Neural cell (in vitro differentiated cells): ENCODE measurements at regions not wholly inside any gene's neighbourhood (a gene's known extent, or its start where the extent isn't known, plus 50 kb on each side); places are given as distances from the start of the nearest gene placed in this dataset.

Source experiments
- H2AFZ ChIP-seq: fragments of 200-600, 300-800 bp; sonication (generic), shearing (Covaris generic); 2 replicates; pipeline ENCODE4 v1.6.0; 2014; ENCODE audit warnings: low read depth, mild to moderate bottlenecking, antibody characterized with exemption, low read length, moderate library complexity
- H3F3A ChIP-seq: fragments of 200-600 bp; shearing (Covaris generic); 2 replicates; pipeline ENCODE4 v1.6.1; 2016; ENCODE audit warnings: mild to moderate bottlenecking, moderate library complexity, mixed read lengths, antibody characterized with exemption, low read length; ENCODE audit not compliant: insufficient read depth, poor library complexity, severe bottlenecking
- H3K27ac ChIP-seq: fragments of 200-600, 300-800 bp; sonication (generic), shearing (Covaris generic); 2 replicates; pipeline ENCODE4 v1.5.1; 2014; ENCODE audit warnings: mild to moderate bottlenecking, low read length, moderate library complexity
- H3K27me3 ChIP-seq: fragments of 300-800, 200-600 bp; sonication (generic), shearing (Covaris generic); 2 replicates; pipeline ENCODE4 v1.6.0; 2014; ENCODE audit warnings: mild to moderate bottlenecking, low read depth, low read length, moderate library complexity; ENCODE audit not compliant: insufficient read depth
- H3K36me3 ChIP-seq: fragments of 300-800, 200-600 bp; sonication (generic), shearing (Covaris generic); 2 replicates; pipeline ENCODE4 v1.5.1; 2014; ENCODE audit warnings: mild to moderate bottlenecking, antibody characterized with exemption, low read length, moderate library complexity; ENCODE audit not compliant: insufficient read depth
- H3K4me2 ChIP-seq: fragments of 300-800, 200-600 bp; sonication (generic), shearing (Covaris generic); 2 replicates; pipeline ENCODE4 v1.6.0; 2014; ENCODE audit warnings: mild to moderate bottlenecking, low read length
- H3K4me3 ChIP-seq: fragments of 300-800, 200-600 bp; sonication (generic), shearing (Covaris generic); 2 replicates; pipeline ENCODE4 v1.5.1; 2014; ENCODE audit warnings: mild to moderate bottlenecking, low read length, moderate library complexity
- H3K79me2 ChIP-seq: fragments of 200-600 bp; shearing (Covaris generic); replicated peaks from 2 replicates; pipeline ENCODE4 v1.6.0; 2014; ENCODE audit warnings: mild to moderate bottlenecking, low read length, moderate library complexity; ENCODE audit not compliant: insufficient read depth
- H3K9ac ChIP-seq: fragments of 300-800, 200-600 bp; sonication (generic), shearing (Covaris generic); 2 replicates; pipeline ENCODE4 v1.6.1; 2016; ENCODE audit warnings: mild to moderate bottlenecking, low read length, mixed read lengths
- H3K9me2 ChIP-seq: fragments of 200-600 bp; shearing (Covaris generic); 2 replicates; pipeline ENCODE4 v1.6.1; 2016; ENCODE audit warnings: mild to moderate bottlenecking, low read length, mixed read lengths; ENCODE audit not compliant: insufficient read depth
- H3K9me3 ChIP-seq: fragments of 200-600, 300-800 bp; sonication (generic), shearing (Covaris generic); 2 replicates; pipeline ENCODE4 v1.6.1; 2016; ENCODE audit warnings: mild to moderate bottlenecking, mixed run types, low read length, moderate library complexity, mixed read lengths
- H4K20me1 ChIP-seq: fragments of 200-600 bp; shearing (Covaris generic); 2 replicates; pipeline ENCODE4 v1.6.1; 2016; ENCODE audit warnings: mild to moderate bottlenecking, mixed run types; ENCODE audit not compliant: insufficient read depth
- EP300 ChIP-seq: fragments of 450-650 bp; conservative IDR thresholded peaks from 2 replicates; pipeline ENCODE4 v1.6.1; 2014; ENCODE audit warnings: antibody characterized with exemption, mild to moderate bottlenecking, moderate library complexity; ENCODE audit not compliant: poor library complexity, severe bottlenecking
- EZH2 ChIP-seq: fragments of 200-600, 300-800 bp; shearing (Covaris generic), sonication (generic); IDR thresholded peaks from 2 replicates; pipeline ENCODE4 v1.6.1; 2014; ENCODE audit warnings: antibody characterized with exemption, low read length, borderline replicate concordance, mild to moderate bottlenecking; ENCODE audit not compliant: insufficient read depth, poor library complexity, severe bottlenecking
- MXI1 ChIP-seq: fragments of 450-650 bp; conservative IDR thresholded peaks from 2 replicates; pipeline ENCODE4 v1.6.1; 2014; ENCODE audit warnings: antibody characterized with exemption, mild to moderate bottlenecking; ENCODE audit not compliant: poor library complexity, severe bottlenecking
- POLR2AphosphoS5 ChIP-seq: IDR thresholded peaks from 2 replicates; pipeline ENCODE4 v1.6.1; 2012
- RAD21 ChIP-seq: fragments of 450-650 bp; conservative IDR thresholded peaks from 2 replicates; pipeline ENCODE4 v1.6.1; 2014; ENCODE audit warnings: antibody characterized with exemption, mild to moderate bottlenecking, moderate library complexity
- SMC3 ChIP-seq: fragments of 450-650 bp; conservative IDR thresholded peaks from 2 replicates; pipeline ENCODE4 v1.6.1; 2014; ENCODE audit warnings: antibody characterized with exemption, mild to moderate bottlenecking, moderate library complexity; ENCODE audit not compliant: poor library complexity
- TAF1 ChIP-seq: IDR thresholded peaks from 2 replicates; pipeline ENCODE4 v1.6.1; 2012; ENCODE audit warnings: low read depth
- TF ChIP-seq, protein P1 (sequence below): IDR thresholded peaks from 2 replicates; pipeline ENCODE4 v1.6.1; 2012; ENCODE audit warnings: borderline replicate concordance
- TF ChIP-seq, protein P2 (sequence below): fragments of 450-650 bp; IDR thresholded peaks from 2 replicates; pipeline ENCODE4 v1.5.1; 2014; ENCODE audit warnings: antibody characterized with exemption, mild to moderate bottlenecking, moderate library complexity; ENCODE audit not compliant: poor library complexity, severe bottlenecking

DNA sequence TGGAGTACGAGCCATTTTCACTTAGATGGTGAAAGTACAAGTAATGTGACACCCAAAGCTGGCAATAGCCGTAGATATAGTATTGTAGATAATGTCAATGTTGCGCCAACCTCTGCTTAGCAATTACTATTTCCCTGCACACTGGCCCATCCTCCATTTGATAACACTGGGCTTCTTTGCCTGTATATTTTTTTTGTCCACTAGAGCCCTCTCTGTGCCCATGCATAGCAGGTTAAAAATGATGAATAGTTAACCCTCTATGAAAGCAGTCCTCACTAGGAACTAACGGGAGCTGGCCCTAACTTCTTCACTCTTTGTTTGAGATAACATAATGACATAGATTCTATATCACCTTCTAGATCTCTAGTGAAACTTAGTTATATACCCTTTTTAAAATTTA, 416.8 kb downstream of the TUSC1 start:
- TF ChIP-seq, protein P1, sequence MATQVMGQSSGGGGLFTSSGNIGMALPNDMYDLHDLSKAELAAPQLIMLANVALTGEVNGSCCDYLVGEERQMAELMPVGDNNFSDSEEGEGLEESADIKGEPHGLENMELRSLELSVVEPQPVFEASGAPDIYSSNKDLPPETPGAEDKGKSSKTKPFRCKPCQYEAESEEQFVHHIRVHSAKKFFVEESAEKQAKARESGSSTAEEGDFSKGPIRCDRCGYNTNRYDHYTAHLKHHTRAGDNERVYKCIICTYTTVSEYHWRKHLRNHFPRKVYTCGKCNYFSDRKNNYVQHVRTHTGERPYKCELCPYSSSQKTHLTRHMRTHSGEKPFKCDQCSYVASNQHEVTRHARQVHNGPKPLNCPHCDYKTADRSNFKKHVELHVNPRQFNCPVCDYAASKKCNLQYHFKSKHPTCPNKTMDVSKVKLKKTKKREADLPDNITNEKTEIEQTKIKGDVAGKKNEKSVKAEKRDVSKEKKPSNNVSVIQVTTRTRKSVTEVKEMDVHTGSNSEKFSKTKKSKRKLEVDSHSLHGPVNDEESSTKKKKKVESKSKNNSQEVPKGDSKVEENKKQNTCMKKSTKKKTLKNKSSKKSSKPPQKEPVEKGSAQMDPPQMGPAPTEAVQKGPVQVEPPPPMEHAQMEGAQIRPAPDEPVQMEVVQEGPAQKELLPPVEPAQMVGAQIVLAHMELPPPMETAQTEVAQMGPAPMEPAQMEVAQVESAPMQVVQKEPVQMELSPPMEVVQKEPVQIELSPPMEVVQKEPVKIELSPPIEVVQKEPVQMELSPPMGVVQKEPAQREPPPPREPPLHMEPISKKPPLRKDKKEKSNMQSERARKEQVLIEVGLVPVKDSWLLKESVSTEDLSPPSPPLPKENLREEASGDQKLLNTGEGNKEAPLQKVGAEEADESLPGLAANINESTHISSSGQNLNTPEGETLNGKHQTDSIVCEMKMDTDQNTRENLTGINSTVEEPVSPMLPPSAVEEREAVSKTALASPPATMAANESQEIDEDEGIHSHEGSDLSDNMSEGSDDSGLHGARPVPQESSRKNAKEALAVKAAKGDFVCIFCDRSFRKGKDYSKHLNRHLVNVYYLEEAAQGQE, result no peak
- TF ChIP-seq TAF1, result no peak
- no peak for TF ChIP-seq EP300
- no peak for TF ChIP-seq SMC3
- TF ChIP-seq RAD21, result no peak
- no peak for TF ChIP-seq MXI1
- TF ChIP-seq, protein P2, sequence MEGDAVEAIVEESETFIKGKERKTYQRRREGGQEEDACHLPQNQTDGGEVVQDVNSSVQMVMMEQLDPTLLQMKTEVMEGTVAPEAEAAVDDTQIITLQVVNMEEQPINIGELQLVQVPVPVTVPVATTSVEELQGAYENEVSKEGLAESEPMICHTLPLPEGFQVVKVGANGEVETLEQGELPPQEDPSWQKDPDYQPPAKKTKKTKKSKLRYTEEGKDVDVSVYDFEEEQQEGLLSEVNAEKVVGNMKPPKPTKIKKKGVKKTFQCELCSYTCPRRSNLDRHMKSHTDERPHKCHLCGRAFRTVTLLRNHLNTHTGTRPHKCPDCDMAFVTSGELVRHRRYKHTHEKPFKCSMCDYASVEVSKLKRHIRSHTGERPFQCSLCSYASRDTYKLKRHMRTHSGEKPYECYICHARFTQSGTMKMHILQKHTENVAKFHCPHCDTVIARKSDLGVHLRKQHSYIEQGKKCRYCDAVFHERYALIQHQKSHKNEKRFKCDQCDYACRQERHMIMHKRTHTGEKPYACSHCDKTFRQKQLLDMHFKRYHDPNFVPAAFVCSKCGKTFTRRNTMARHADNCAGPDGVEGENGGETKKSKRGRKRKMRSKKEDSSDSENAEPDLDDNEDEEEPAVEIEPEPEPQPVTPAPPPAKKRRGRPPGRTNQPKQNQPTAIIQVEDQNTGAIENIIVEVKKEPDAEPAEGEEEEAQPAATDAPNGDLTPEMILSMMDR, result no peak
- TF ChIP-seq POLR2AphosphoS5, result no peak
- TF ChIP-seq EZH2, result no peak
- Histone ChIP-seq H4K20me1 (no peaks in the 10 kb centered on the region), H3K79me2 (no peaks in the 10 kb centered on the region)

DNA sequence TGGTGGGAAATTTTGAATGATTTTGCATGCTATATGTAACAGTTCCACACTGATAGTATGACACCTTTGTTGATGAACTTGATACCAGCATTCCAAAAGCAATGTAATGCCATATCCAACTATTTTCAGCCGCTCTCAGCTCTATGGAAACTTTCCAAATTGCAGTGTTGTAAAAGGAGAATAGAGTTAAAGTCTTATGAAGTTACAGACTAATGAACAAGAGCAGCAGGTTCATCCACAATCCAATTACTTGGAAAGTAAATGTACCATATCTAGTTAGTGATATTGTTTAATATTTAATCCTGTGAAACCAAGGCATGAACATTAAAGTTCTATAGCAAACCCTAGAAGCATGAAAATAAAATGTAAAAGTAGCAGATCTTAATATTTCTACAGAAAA, 418.2 kb downstream of the TUSC1 start:
- Histone ChIP-seq H3K4me3 (no peak overlapping the region), H3K9ac (no peak overlapping the region), H3K27me3 (no peaks in the 10 kb centered on the region), H3K4me2 (no peak overlapping the region), H3K36me3 (no peaks in the 10 kb centered on the region), H3K27ac (no peak overlapping the region), H2AFZ (no peak overlapping the region), H3K79me2 (no peaks in the 10 kb centered on the region), H3K9me3 (no peaks in the 10 kb centered on the region), H3K9me2 (no peaks in the 10 kb centered on the region), H4K20me1 (no peaks in the 10 kb centered on the region), H3F3A (no peaks in the 10 kb centered on the region)
- TF ChIP-seq EZH2, result no peak
- no peak for TF ChIP-seq TAF1

More for the DNA sequence above, 416.8 kb downstream of the TUSC1 start:
- no peaks in the 10 kb centered on the region for H3K27me3 ChIP-seq
- no peaks in the 10 kb centered on the region for H3K36me3 ChIP-seq
- no peaks in the 10 kb centered on the region for H3K9me2 ChIP-seq
- no peak overlapping the region for H3K4me2 ChIP-seq
- no peaks in the 10 kb centered on the region for H3K9me3 ChIP-seq
- H2AFZ ChIP-seq, result no peak overlapping the region
- H3K9ac ChIP-seq, result no peak overlapping the region
- no peak overlapping the region for H3K4me3 ChIP-seq
- no peaks in the 10 kb centered on the region for H3F3A ChIP-seq
- H3K27ac ChIP-seq, result no peak overlapping the region

DNA sequence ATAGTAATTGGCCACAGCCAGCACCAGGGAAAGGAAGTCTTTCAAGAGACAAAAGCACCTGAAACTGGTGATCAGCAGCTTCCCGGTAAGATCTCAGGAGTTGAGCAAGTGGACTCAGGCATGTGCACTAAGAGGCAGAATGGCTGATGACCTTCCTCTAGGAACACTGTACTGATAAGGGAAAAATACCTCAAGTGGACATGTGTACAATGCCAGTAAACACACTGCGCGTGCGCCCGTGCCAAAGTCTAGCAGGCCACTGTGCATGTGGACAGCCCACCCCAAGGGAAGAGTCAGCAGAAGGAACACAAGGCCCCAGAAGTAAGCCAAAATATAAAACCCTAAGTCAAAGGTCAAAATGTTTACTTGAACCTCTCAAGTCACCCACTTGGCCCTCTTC, 423.0 kb downstream of the TUSC1 start:
- H2AFZ ChIP-seq, result no peak overlapping the region
- no peaks in the 10 kb centered on the region for H3F3A ChIP-seq
- H3K79me2 ChIP-seq, result no peaks in the 10 kb centered on the region
- TF ChIP-seq SMC3, result no peak
- TF ChIP-seq, protein P1, result no peak
- TF ChIP-seq, protein P2, result no peak
- no peak for TF ChIP-seq POLR2AphosphoS5
- TF ChIP-seq EP300, result no peak
- no peak for TF ChIP-seq EZH2
- H3K27me3 ChIP-seq, result no peaks in the 10 kb centered on the region
- H3K9me3 ChIP-seq, result no peaks in the 10 kb centered on the region
- no peaks in the 10 kb centered on the region for H4K20me1 ChIP-seq
- no peaks in the 10 kb centered on the region for H3K36me3 ChIP-seq
- no peak overlapping the region for H3K4me2 ChIP-seq
- H3K9me2 ChIP-seq, result no peaks in the 10 kb centered on the region
- no peak overlapping the region for H3K4me3 ChIP-seq
- H3K9ac ChIP-seq, result no peak overlapping the region
- no peak overlapping the region for H3K27ac ChIP-seq
